ENCODE measurements at regions not wholly inside any gene's neighbourhood (a gene's known extent, or its start where the extent isn't known, plus 50 kb on each side); places are given as distances from the start of the nearest gene placed in this dataset.

DNA sequence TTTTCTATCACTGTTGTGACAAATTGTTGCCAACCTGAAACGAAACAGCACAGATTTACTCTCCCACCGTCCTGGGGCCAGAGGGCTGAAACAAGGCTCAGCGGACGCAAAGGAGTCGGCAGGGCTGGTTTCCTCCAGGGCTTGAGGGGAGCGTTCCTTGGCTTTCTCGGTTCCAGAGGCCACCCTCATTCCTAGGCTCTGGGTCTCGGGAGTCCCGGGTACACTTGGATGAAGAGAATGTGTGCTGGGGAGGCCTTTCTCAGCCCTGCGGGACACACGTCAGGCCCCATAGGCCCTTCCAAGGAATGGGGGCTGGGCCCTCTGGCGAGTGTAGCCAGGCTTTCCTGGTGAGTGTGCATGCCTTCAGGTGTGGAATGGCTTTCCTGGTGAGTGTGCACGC lies 287.3 kb upstream of the HS6ST1 start:
- no peaks in the 10 kb centered on the region for H4K20me1 ChIP-seq (ENCODE audit: low read depth, low read length)
- H3K4me3 ChIP-seq (ENCODE audit: insufficient read depth, low read length, poor library complexity, severe bottlenecking) = no peak overlapping the region
- TF ChIP-seq CTCF (IDR thresholded peaks at IDR 0.05; ENCODE audit: insufficient read depth, low read length, poor library complexity, severe bottlenecking) = no peak
- no peak for TF ChIP-seq EZH2phosphoT487 (conservative IDR thresholded peaks at IDR 0.05; ENCODE audit: low read length)
- H3K36me3 ChIP-seq (ENCODE audit: low read length) = no peaks in the 10 kb centered on the region
- no peak overlapping the region for H3K4me2 ChIP-seq (ENCODE audit: low read depth, low read length, poor library complexity, severe bottlenecking)
- H3K9ac ChIP-seq (ENCODE audit: low read length) = no peak overlapping the region
- no peak overlapping the region for H2AFZ ChIP-seq (ENCODE audit: low read depth, low read length, severe bottlenecking)
- no peaks in the 10 kb centered on the region for H3K9me3 ChIP-seq (ENCODE audit: insufficient read depth, low read length)
- H3K9me2 ChIP-seq (replicated peaks; ENCODE audit: insufficient read depth, low read length) = no peaks in the 10 kb centered on the region
- no peaks in the 10 kb centered on the region for H3F3A ChIP-seq (ENCODE audit: insufficient read depth)
- H3K27ac ChIP-seq (ENCODE audit: low read depth, low read length) = no peak overlapping the region
- H3K27me3 ChIP-seq (ENCODE audit: low read length) = no peaks in the 10 kb centered on the region
- H3K79me2 ChIP-seq (ENCODE audit: insufficient read depth, low read length) = no peaks in the 10 kb centered on the region

DNA sequence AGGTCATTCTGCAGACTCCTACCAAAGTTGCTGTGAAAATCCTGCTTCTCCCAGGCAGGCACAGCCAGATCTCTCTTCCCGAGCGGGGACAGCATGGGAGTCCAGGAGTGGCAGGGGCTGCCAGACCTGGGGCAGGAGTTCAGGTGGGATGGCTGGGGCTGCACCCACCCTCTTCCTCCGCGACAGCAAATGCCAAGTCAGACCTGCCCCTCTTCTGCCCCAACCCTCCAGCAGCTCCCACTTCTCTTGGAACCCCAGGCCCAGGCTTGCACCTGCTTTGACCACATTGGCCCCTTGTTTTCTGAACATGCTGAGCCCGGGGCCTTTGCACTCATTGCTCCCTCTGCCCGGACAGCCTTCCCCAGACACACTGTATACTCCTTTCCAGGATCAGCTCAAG lies 288.2 kb upstream of the HS6ST1 start:
- Histone ChIP-seq H3K4me2 (ENCODE audit: low read depth, low read length, poor library complexity, severe bottlenecking) (no peak overlapping the region), H3F3A (ENCODE audit: insufficient read depth) (no peaks in the 10 kb centered on the region), H3K9me2 (replicated peaks; ENCODE audit: insufficient read depth, low read length) (no peaks in the 10 kb centered on the region), H2AFZ (ENCODE audit: low read depth, low read length, severe bottlenecking) (no peak overlapping the region), H3K9ac (ENCODE audit: low read length) (no peak overlapping the region), H3K79me2 (ENCODE audit: insufficient read depth, low read length) (no peaks in the 10 kb centered on the region), H3K4me3 (ENCODE audit: insufficient read depth, low read length, poor library complexity, severe bottlenecking) (no peak overlapping the region), H3K9me3 (ENCODE audit: insufficient read depth, low read length) (no peaks in the 10 kb centered on the region), H3K27ac (ENCODE audit: low read depth, low read length) (no peak overlapping the region), H3K27me3 (ENCODE audit: low read length) (no peaks in the 10 kb centered on the region), H4K20me1 (ENCODE audit: low read depth, low read length) (no peaks in the 10 kb centered on the region), H3K36me3 (ENCODE audit: low read length) (no peaks in the 10 kb centered on the region)
- no peak for TF ChIP-seq CTCF (IDR thresholded peaks at IDR 0.05; ENCODE audit: insufficient read depth, low read length, poor library complexity, severe bottlenecking)
- TF ChIP-seq EZH2phosphoT487 (conservative IDR thresholded peaks at IDR 0.05; ENCODE audit: low read length) = no peak

DNA sequence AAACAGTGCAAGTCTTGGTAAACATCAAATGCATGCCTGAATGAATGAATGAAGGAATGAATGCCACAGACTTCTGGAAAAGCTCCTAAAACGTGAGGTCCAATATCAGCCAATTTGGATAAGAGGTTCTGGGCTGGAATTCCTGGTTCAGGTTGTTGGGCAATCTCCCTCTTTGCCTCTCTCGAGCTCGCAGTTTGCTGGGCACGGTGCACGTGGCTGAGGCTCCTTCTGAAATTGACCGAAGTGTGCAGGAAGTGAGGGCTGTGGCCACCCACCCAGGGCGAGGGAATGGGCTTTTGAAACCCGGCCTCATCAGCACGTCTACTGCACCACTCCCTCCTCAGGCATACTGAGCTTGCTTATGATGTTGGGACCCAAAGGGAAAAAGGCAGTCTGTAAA lies 288.8 kb upstream of the HS6ST1 start:
- H3K4me3 ChIP-seq (ENCODE audit: insufficient read depth, low read length, poor library complexity, severe bottlenecking) = no peak overlapping the region

More for the DNA sequence above, 288.8 kb upstream of the HS6ST1 start:
- Histone ChIP-seq H3K9ac (ENCODE audit: low read length) (no peak overlapping the region), H3K4me2 (ENCODE audit: low read depth, low read length, poor library complexity, severe bottlenecking) (no peak overlapping the region), H2AFZ (ENCODE audit: low read depth, low read length, severe bottlenecking) (no peak overlapping the region), H3K27ac (ENCODE audit: low read depth, low read length) (no peak overlapping the region), H3F3A (ENCODE audit: insufficient read depth) (no peaks in the 10 kb centered on the region), H3K36me3 (ENCODE audit: low read length) (no peaks in the 10 kb centered on the region), H3K27me3 (ENCODE audit: low read length) (no peaks in the 10 kb centered on the region), H3K9me3 (ENCODE audit: insufficient read depth, low read length) (no peaks in the 10 kb centered on the region), H3K79me2 (ENCODE audit: insufficient read depth, low read length) (no peaks in the 10 kb centered on the region), H4K20me1 (ENCODE audit: low read depth, low read length) (no peaks in the 10 kb centered on the region), H3K9me2 (replicated peaks; ENCODE audit: insufficient read depth, low read length) (no peaks in the 10 kb centered on the region)
- TF ChIP-seq CTCF (IDR thresholded peaks at IDR 0.05; ENCODE audit: insufficient read depth, low read length, poor library complexity, severe bottlenecking) (no peak), EZH2phosphoT487 (conservative IDR thresholded peaks at IDR 0.05; ENCODE audit: low read length) (no peak)
